ENCODE measurements at regions not wholly inside any gene's neighbourhood (a gene's known extent, or its start where the extent isn't known, plus 50 kb on each side); places are given as distances from the start of the nearest gene placed in this dataset.
"Not testable (repeated sequence)": the region's sequence is repeated elsewhere in the genome, so short reads cannot be mapped to it uniquely, and the experiment has no call there.

GRCh38 chr12:46567667-46568066, 195.1 kb upstream of the SLC38A2 start:
- ATAC-seq (no peak), DNase-seq (no peak)
- no peaks in the 10 kb centered on the region for H3K27me3 ChIP-seq
- peaks cover 3 to 12% (median 4%) of the 10 kb centered on the region in 3 donors for H3K9me3 ChIP-seq
- in situ Hi-C loops (cut with MboI; ENCODE audit: low sequenced_read_pairs in 4 of 4): loop anchor here in 2 of 4 donors (10.0 to 25.0 kb wide), 2 partner anchors 47 to 180 kb away; no protein-coding TSS in a partner anchor
- intact Hi-C loops (cut with DNase I; ENCODE audit: low total_unique reads): no loop called here
- no peaks in the 10 kb centered on the region for H3K36me3 ChIP-seq
- no peak overlapping the region for H3K4me3 ChIP-seq
- TF ChIP-seq POLR2A (IDR thresholded peaks at IDR 0.05): no peak
- no peak for TF ChIP-seq CTCF (IDR thresholded peaks at IDR 0.05 in 4 of 5, conservative IDR thresholded peaks at IDR 0.05 in 1 of 5)
- H3K4me1 ChIP-seq: peaks cover 6 to 15% of the 10 kb centered on the region in 2 donors
- no peak overlapping the region for H3K27ac ChIP-seq

GRCh38 chr12:46562625-46563225, 190.2 kb upstream of the SLC38A2 start:
- DNase-seq: no peak
- in situ Hi-C loops (cut with MboI; ENCODE audit: low sequenced_read_pairs in 4 of 4): loop anchor here in 2 of 4 donors (10.0 to 25.0 kb wide), 2 partner anchors 52 to 175 kb away; no protein-coding TSS in a partner anchor
- peaks cover 40 to 47% of the 10 kb centered on the region in 2 donors for H3K4me1 ChIP-seq
- H3K27ac ChIP-seq: peak overlapping the region; percentile 68 to 90 (median 80)
- H3K9me3 ChIP-seq: peaks cover 3 to 6% (median 4%) of the 10 kb centered on the region in 3 donors
- ATAC-seq: peak; percentile 62 to 67
- H3K27me3 ChIP-seq: no peaks in the 10 kb centered on the region
- H3K4me3 ChIP-seq: peak overlapping the region in 2 of 4 donors; percentile 3 to 12
- intact Hi-C loops (cut with DNase I; ENCODE audit: low total_unique reads): loop anchor here (5.0 kb wide), 1 partner anchor 100 kb away; no protein-coding TSS in a partner anchor
- no peak for TF ChIP-seq CTCF (IDR thresholded peaks at IDR 0.05 in 4 of 5, conservative IDR thresholded peaks at IDR 0.05 in 1 of 5)
- TF ChIP-seq POLR2A (IDR thresholded peaks at IDR 0.05): no peak
- H3K36me3 ChIP-seq: no peaks in the 10 kb centered on the region

- in situ Hi-C loops (cut with MboI; ENCODE audit: low sequenced_read_pairs in 4 of 4): loop anchor here in 2 of 4 donors (10.0 to 25.0 kb wide), 2 partner anchors 53 to 175 kb away; no protein-coding TSS in a partner anchor
- Histone ChIP-seq H3K27ac (peak overlapping the region; percentile 68 to 90 (median 80)), H3K4me1 (peaks cover 47 to 53% of the 10 kb centered on the region in 2 donors)
- DNase-seq, H3K4me3 ChIP-seq, H3K9me3 ChIP-seq, ATAC-seq, H3K27me3 ChIP-seq, H3K36me3 ChIP-seq: not testable (repeated sequence)
- intact Hi-C loops (cut with DNase I; ENCODE audit: low total_unique reads): loop anchor here (1.0 to 5.0 kb wide), 3 partner anchors 25 to 100 kb away; no protein-coding TSS in a partner anchor
Observed at GRCh38 chr12:46561769-46562624, 189.4 kb upstream of the SLC38A2 start.

GRCh38 chr12:46560874-46561273, 188.3 kb upstream of the SLC38A2 start:
- intact Hi-C loops (cut with DNase I; ENCODE audit: low total_unique reads): loop anchor here (1.0 to 5.0 kb wide), 3 partner anchors 24 to 101 kb away; no protein-coding TSS in a partner anchor
- ATAC-seq: no peak

More at GRCh38 chr12:46560874-46561273, 188.3 kb upstream of the SLC38A2 start:
- Histone ChIP-seq H3K27me3 (no peaks in the 10 kb centered on the region), H3K4me1 (peaks cover 52 to 60% of the 10 kb centered on the region in 2 donors), H3K4me3 (no peak overlapping the region), H3K9me3 (peaks cover 0 to 4% (median 3%) of the 10 kb centered on the region in 3 donors), H3K27ac (peak overlapping the region; percentile 68 to 90 (median 80)), H3K36me3 (no peaks in the 10 kb centered on the region)
- TF ChIP-seq CTCF (IDR thresholded peaks at IDR 0.05 in 4 of 5, conservative IDR thresholded peaks at IDR 0.05 in 1 of 5) (no peak), POLR2A (IDR thresholded peaks at IDR 0.05) (no peak)
- no peak for DNase-seq
- in situ Hi-C loops (cut with MboI; ENCODE audit: low sequenced_read_pairs in 4 of 4): loop anchor here in 2 of 4 donors (10.0 to 25.0 kb wide), 2 partner anchors 54 to 174 kb away; no protein-coding TSS in a partner anchor
